ENCODE measurements at regions not wholly inside any gene's neighbourhood (a gene's known extent, or its start where the extent isn't known, plus 50 kb on each side); places are given as distances from the start of the nearest gene placed in this dataset.

DNA sequence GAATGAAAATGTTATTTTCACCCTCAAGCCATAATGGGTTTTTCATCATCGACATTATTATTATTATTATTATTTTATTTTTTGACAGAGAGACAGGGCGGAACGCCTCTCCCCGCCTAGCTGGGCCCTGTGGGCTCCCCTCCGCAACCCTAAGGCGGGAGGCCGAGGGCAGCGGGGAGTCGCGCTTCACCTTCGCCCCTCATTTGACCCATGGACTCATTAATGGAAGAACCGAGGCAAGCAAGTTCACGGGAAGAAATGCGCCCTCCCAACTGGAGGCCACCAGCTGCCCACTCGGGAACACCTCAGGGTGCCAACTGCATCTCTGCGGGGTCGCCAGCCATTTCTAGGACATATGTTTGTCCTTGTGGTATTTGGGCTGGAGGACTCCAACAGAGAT lies 115.3 kb upstream of the KIRREL3 start:
- TF ChIP-seq, protein P1, sequence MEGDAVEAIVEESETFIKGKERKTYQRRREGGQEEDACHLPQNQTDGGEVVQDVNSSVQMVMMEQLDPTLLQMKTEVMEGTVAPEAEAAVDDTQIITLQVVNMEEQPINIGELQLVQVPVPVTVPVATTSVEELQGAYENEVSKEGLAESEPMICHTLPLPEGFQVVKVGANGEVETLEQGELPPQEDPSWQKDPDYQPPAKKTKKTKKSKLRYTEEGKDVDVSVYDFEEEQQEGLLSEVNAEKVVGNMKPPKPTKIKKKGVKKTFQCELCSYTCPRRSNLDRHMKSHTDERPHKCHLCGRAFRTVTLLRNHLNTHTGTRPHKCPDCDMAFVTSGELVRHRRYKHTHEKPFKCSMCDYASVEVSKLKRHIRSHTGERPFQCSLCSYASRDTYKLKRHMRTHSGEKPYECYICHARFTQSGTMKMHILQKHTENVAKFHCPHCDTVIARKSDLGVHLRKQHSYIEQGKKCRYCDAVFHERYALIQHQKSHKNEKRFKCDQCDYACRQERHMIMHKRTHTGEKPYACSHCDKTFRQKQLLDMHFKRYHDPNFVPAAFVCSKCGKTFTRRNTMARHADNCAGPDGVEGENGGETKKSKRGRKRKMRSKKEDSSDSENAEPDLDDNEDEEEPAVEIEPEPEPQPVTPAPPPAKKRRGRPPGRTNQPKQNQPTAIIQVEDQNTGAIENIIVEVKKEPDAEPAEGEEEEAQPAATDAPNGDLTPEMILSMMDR (IDR thresholded peaks at IDR 0.05; ENCODE audit: poor library complexity, severe bottlenecking), result no peak
- TF ChIP-seq EP300 (conservative IDR thresholded peaks at IDR 0.05; ENCODE audit: poor library complexity, severe bottlenecking) (no peak), TAF1 (IDR thresholded peaks at IDR 0.05; ENCODE audit: low read depth) (no peak), SMC3 (conservative IDR thresholded peaks at IDR 0.05; ENCODE audit: poor library complexity) (no peak), EZH2 (IDR thresholded peaks at IDR 0.05; ENCODE audit: borderline replicate concordance, insufficient read depth, low read length, poor library complexity, severe bottlenecking) (no peak), POLR2AphosphoS5 (IDR thresholded peaks at IDR 0.05) (no peak), RAD21 (conservative IDR thresholded peaks at IDR 0.05) (no peak)
- TF ChIP-seq, protein P2, sequence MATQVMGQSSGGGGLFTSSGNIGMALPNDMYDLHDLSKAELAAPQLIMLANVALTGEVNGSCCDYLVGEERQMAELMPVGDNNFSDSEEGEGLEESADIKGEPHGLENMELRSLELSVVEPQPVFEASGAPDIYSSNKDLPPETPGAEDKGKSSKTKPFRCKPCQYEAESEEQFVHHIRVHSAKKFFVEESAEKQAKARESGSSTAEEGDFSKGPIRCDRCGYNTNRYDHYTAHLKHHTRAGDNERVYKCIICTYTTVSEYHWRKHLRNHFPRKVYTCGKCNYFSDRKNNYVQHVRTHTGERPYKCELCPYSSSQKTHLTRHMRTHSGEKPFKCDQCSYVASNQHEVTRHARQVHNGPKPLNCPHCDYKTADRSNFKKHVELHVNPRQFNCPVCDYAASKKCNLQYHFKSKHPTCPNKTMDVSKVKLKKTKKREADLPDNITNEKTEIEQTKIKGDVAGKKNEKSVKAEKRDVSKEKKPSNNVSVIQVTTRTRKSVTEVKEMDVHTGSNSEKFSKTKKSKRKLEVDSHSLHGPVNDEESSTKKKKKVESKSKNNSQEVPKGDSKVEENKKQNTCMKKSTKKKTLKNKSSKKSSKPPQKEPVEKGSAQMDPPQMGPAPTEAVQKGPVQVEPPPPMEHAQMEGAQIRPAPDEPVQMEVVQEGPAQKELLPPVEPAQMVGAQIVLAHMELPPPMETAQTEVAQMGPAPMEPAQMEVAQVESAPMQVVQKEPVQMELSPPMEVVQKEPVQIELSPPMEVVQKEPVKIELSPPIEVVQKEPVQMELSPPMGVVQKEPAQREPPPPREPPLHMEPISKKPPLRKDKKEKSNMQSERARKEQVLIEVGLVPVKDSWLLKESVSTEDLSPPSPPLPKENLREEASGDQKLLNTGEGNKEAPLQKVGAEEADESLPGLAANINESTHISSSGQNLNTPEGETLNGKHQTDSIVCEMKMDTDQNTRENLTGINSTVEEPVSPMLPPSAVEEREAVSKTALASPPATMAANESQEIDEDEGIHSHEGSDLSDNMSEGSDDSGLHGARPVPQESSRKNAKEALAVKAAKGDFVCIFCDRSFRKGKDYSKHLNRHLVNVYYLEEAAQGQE (IDR thresholded peaks at IDR 0.05; ENCODE audit: borderline replicate concordance), result no peak
